ENCODE measurements at regions not wholly inside any gene's neighbourhood (a gene's known extent, or its start where the extent isn't known, plus 50 kb on each side); places are given as distances from the start of the nearest gene placed in this dataset.
"Not testable (repeated sequence)": the region's sequence is repeated elsewhere in the genome, so short reads cannot be mapped to it uniquely, and the experiment has no call there.

GRCh38 chr9:92242260-92243136 lies 51.0 kb downstream of the IARS1 start:
- DNase-seq: peak; percentile 29

- DNase-seq: no peak
These were observed 56.6 kb downstream of the IARS1 start for GRCh38 chr9:92236915-92237314.

- DNase-seq: no peak
These were observed 57.0 kb downstream of the IARS1 start for GRCh38 chr9:92236465-92236864.

- DNase-seq: no peak
These were observed 59.0 kb downstream of the IARS1 start for GRCh38 chr9:92234514-92234913.

- DNase-seq: no peak
These were observed 61.3 kb downstream of the IARS1 start for GRCh38 chr9:92232190-92232589.

- no peak for DNase-seq
These were observed 64.9 kb downstream of the IARS1 start for GRCh38 chr9:92228628-92229027.

GRCh38 chr9:92224177-92224576 lies 69.3 kb downstream of the IARS1 start:
- DNase-seq: no peak

GRCh38 chr9:92223758-92224157 lies 69.7 kb downstream of the IARS1 start:
- no peak for DNase-seq

GRCh38 chr9:92208693-92209524 lies 84.6 kb downstream of the IARS1 start:
- no peak for DNase-seq

GRCh38 chr9:92206488-92206887 lies 87.0 kb downstream of the IARS1 start:
- DNase-seq: peak; percentile 47

- not testable (repeated sequence) for DNase-seq
These were observed 88.7 kb upstream of the SPTLC1 start for GRCh38 chr9:92203887-92204286.

GRCh38 chr9:92198237-92198636 lies 83.0 kb upstream of the SPTLC1 start:
- not testable (repeated sequence) for DNase-seq

GRCh38 chr9:92196909-92197308 lies 81.7 kb upstream of the SPTLC1 start:
- DNase-seq: peak; percentile 5

GRCh38 chr9:92196400-92196799 lies 81.2 kb upstream of the SPTLC1 start:
- DNase-seq: no peak

- DNase-seq: no peak
These were observed 76.6 kb upstream of the SPTLC1 start for GRCh38 chr9:92191801-92192200.

- no peak for DNase-seq
These were observed 75.2 kb upstream of the SPTLC1 start for GRCh38 chr9:92190536-92190790.

- DNase-seq: no peak
These were observed 74.7 kb upstream of the SPTLC1 start for GRCh38 chr9:92189782-92190535.

- no peak for DNase-seq
These were observed 74.0 kb upstream of the SPTLC1 start for GRCh38 chr9:92188969-92189781.

GRCh38 chr9:92187989-92188714 lies 72.9 kb upstream of the SPTLC1 start:
- no peak for DNase-seq

GRCh38 chr9:92187390-92187789 lies 72.2 kb upstream of the SPTLC1 start:
- DNase-seq: no peak

- DNase-seq: no peak
These were observed 71.4 kb upstream of the SPTLC1 start for GRCh38 chr9:92186631-92187030.

- no peak for DNase-seq
These were observed 70.5 kb upstream of the SPTLC1 start for GRCh38 chr9:92185681-92186080.
